ENCODE measurements at regions not wholly inside any gene's neighbourhood (a gene's known extent, or its start where the extent isn't known, plus 50 kb on each side); places are given as distances from the start of the nearest gene placed in this dataset.

- intact Hi-C loops (cut with DNase I), result no loop called here
Measured at GRCh38 chr1:104593413-104594187, 843.9 kb downstream of the AMY1C start.

GRCh38 chr1:104617474-104617873 is 867.8 kb downstream of the AMY1C start:
- no peak overlapping the region for H3K27ac ChIP-seq
- intact Hi-C loops (cut with DNase I), result no loop called here
- H3K27me3 ChIP-seq, result no peaks in the 10 kb centered on the region
- H3K9me3 ChIP-seq, result no peaks in the 10 kb centered on the region
- no peaks in the 10 kb centered on the region for H3K4me1 ChIP-seq
- H3K4me3 ChIP-seq, result no peak overlapping the region
- DNase-seq (ENCODE audit: low spot score in 2 of 2), result no peak
- H3K36me3 ChIP-seq, result no peaks in the 10 kb centered on the region
- no peak for TF ChIP-seq CTCF (IDR thresholded peaks at IDR 0.05)

More at GRCh38 chr1:104593413-104594187, 843.9 kb downstream of the AMY1C start:
- H3K4me1 ChIP-seq, result no peaks in the 10 kb centered on the region
- no peaks in the 10 kb centered on the region for H3K27me3 ChIP-seq
- H3K36me3 ChIP-seq, result no peaks in the 10 kb centered on the region
- no peak for TF ChIP-seq CTCF (IDR thresholded peaks at IDR 0.05)
- no peak overlapping the region for H3K4me3 ChIP-seq
- DNase-seq (ENCODE audit: low spot score in 2 of 2), result no peak
- H3K9me3 ChIP-seq, result no peaks in the 10 kb centered on the region
- H3K27ac ChIP-seq, result no peak overlapping the region

GRCh38 chr1:104621221-104621620 is 871.5 kb downstream of the AMY1C start:
- intact Hi-C loops (cut with DNase I), result no loop called here
- no peak for TF ChIP-seq CTCF (IDR thresholded peaks at IDR 0.05)
- Histone ChIP-seq H3K36me3 (no peaks in the 10 kb centered on the region), H3K27me3 (no peaks in the 10 kb centered on the region), H3K27ac (no peak overlapping the region), H3K9me3 (no peaks in the 10 kb centered on the region), H3K4me3 (no peak overlapping the region), H3K4me1 (no peaks in the 10 kb centered on the region)
- DNase-seq (ENCODE audit: low spot score in 2 of 2), result no peak

DNA sequence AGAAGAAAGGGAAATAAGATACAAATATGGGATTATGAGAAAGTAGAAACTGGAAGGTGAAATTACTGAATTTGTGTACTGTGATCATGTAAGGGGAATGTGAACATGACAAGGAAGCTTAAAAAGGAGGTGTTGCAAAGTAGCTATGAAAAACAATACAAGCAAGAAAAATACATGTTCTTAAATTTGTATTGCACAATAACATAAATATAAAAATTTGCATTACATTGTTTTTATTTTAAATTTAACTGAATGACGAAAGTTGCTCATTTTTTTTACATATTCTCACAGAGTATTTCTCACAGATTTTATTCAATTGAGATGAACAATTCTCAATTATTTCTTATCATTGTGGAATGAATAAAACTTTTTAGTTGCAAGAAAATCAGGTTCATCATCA is 874.8 kb downstream of the AMY1C start:
- no peak for DNase-seq (ENCODE audit: low spot score in 2 of 2)
- no peak for TF ChIP-seq CTCF (IDR thresholded peaks at IDR 0.05)
- no peaks in the 10 kb centered on the region for H3K4me1 ChIP-seq
- no peak overlapping the region for H3K4me3 ChIP-seq
- no peaks in the 10 kb centered on the region for H3K36me3 ChIP-seq
- H3K9me3 ChIP-seq, result no peaks in the 10 kb centered on the region
- intact Hi-C loops (cut with DNase I), result no loop called here
- no peak overlapping the region for H3K27ac ChIP-seq
- H3K27me3 ChIP-seq, result no peaks in the 10 kb centered on the region

GRCh38 chr1:104629589-104629988 is 879.9 kb downstream of the AMY1C start:
- Histone ChIP-seq H3K36me3 (no peaks in the 10 kb centered on the region), H3K4me1 (no peaks in the 10 kb centered on the region), H3K27me3 (no peaks in the 10 kb centered on the region), H3K9me3 (no peaks in the 10 kb centered on the region), H3K27ac (no peak overlapping the region), H3K4me3 (no peak overlapping the region)
- TF ChIP-seq CTCF (IDR thresholded peaks at IDR 0.05), result no peak
- intact Hi-C loops (cut with DNase I), result no loop called here
- DNase-seq (ENCODE audit: low spot score in 2 of 2), result no peak
